Muscle of leg (tissue), 3 donors: ENCODE measurements at regions not wholly inside any gene's neighbourhood (a gene's known extent, or its start where the extent isn't known, plus 50 kb on each side); places are given as distances from the start of the nearest gene placed in this dataset.
"Not testable (repeated sequence)": the region's sequence is repeated elsewhere in the genome, so short reads cannot be mapped to it uniquely, and the experiment has no call there.

Experiments
- DNase-seq: peaks from one replicate; pipeline ENCODE4 v3.0.0; 2013
- H3K27ac ChIP-seq: one replicate; pipeline ENCODE4 v1.5.1; 2013; ENCODE audit warnings: mild to moderate bottlenecking, low read length, control low read depth
- H3K27me3 ChIP-seq: one replicate; pipeline ENCODE4 v1.6.1; 2013; ENCODE audit warnings: low read length; ENCODE audit not compliant: control insufficient read depth, insufficient read depth
- H3K36me3 ChIP-seq: one replicate; pipeline ENCODE4 v1.6.1; 2013; ENCODE audit warnings: low read length; ENCODE audit not compliant: control insufficient read depth, insufficient read depth
- H3K4me1 ChIP-seq: one replicate; pipeline ENCODE4 v1.6.1; 2013; ENCODE audit warnings: low read length; ENCODE audit not compliant: control insufficient read depth, insufficient read depth
- H3K4me3 ChIP-seq: one replicate; pipeline ENCODE4 v1.5.1; 2013; ENCODE audit warnings: low read length, control low read depth
- H3K9me3 ChIP-seq: replicated peaks from 2 replicates; pipeline ENCODE4 v1.6.1; 2013; ENCODE audit warnings: low read depth, low read length; ENCODE audit not compliant: control insufficient read depth
- WGBS: methylation state at CpG from one replicate; pipeline ENCODE4 v1.1.5; 2013; ENCODE audit warnings: missing lambda C conversion rate; ENCODE audit not compliant: insufficient coverage; 5-methylcytosine and 5-hydroxymethylcytosine counted together

- DNase-seq = no peak
- WGBS = 67% methylated on average over 1 of the region's 5 CpGs
- no peak overlapping the region for H3K27ac ChIP-seq
These were observed 406.0 kb upstream of the PIK3R1 start for GRCh38 chr5:67809589-67809988.

GRCh38 chr5:67808340-67808739 is 407.2 kb upstream of the PIK3R1 start:
- no peak for DNase-seq
- H3K27ac ChIP-seq = no peak overlapping the region
- no peak overlapping the region for H3K4me3 ChIP-seq
- H3K27me3 ChIP-seq = no peaks in the 10 kb centered on the region
- no CpG with 5 or more reads among the region's 2 CpGs for WGBS
- no peaks in the 10 kb centered on the region for H3K36me3 ChIP-seq
- H3K4me1 ChIP-seq = peaks cover 2% of the 10 kb centered on the region
- no peaks in the 10 kb centered on the region for H3K9me3 ChIP-seq

More at GRCh38 chr5:67809589-67809988, 406.0 kb upstream of the PIK3R1 start:
- Histone ChIP-seq H3K9me3 (no peaks in the 10 kb centered on the region), H3K27me3 (no peaks in the 10 kb centered on the region), H3K4me3 (no peak overlapping the region), H3K36me3 (no peaks in the 10 kb centered on the region), H3K4me1 (peaks cover 2% of the 10 kb centered on the region)

GRCh38 chr5:67807439-67807888 is 408.1 kb upstream of the PIK3R1 start:
- Histone ChIP-seq H3K36me3 (no peaks in the 10 kb centered on the region), H3K27ac (no peak overlapping the region), H3K27me3 (no peaks in the 10 kb centered on the region), H3K4me3 (no peak overlapping the region), H3K9me3 (no peaks in the 10 kb centered on the region), H3K4me1 (peaks cover 2% of the 10 kb centered on the region)
- WGBS = 100% methylated on average over 1 of the region's 1 CpG
- no peak for DNase-seq

- DNase-seq = no peak
- Histone ChIP-seq H3K4me1 (peaks cover 2% of the 10 kb centered on the region), H3K27ac (no peak overlapping the region), H3K36me3 (no peaks in the 10 kb centered on the region), H3K27me3 (no peaks in the 10 kb centered on the region), H3K9me3 (no peaks in the 10 kb centered on the region), H3K4me3 (no peak overlapping the region)
- WGBS = no CpG with 5 or more reads among the region's 5 CpGs
These were observed 408.7 kb upstream of the PIK3R1 start for GRCh38 chr5:67806654-67807438.

- Histone ChIP-seq H3K9me3 (no peaks in the 10 kb centered on the region), H3K27me3 (no peaks in the 10 kb centered on the region), H3K4me3 (no peak overlapping the region), H3K4me1 (peaks cover 2% of the 10 kb centered on the region), H3K27ac (no peak overlapping the region), H3K36me3 (no peaks in the 10 kb centered on the region)
- WGBS = 95% methylated on average over 4 of the region's 4 CpGs
- DNase-seq = no peak
These were observed 409.7 kb upstream of the PIK3R1 start for GRCh38 chr5:67805666-67806348.

GRCh38 chr5:67802766-67803165 is 412.8 kb upstream of the PIK3R1 start:
- no CpG with 5 or more reads among the region's 2 CpGs for WGBS
- no peak overlapping the region for H3K27ac ChIP-seq
- no peak for DNase-seq
- no peaks in the 10 kb centered on the region for H3K27me3 ChIP-seq
- H3K36me3 ChIP-seq = no peaks in the 10 kb centered on the region
- no peaks in the 10 kb centered on the region for H3K4me1 ChIP-seq
- H3K4me3 ChIP-seq = no peak overlapping the region
- H3K9me3 ChIP-seq = no peaks in the 10 kb centered on the region

GRCh38 chr5:67799732-67800234 is 415.8 kb upstream of the PIK3R1 start:
- Histone ChIP-seq H3K36me3 (no peaks in the 10 kb centered on the region), H3K4me3 (no peak overlapping the region), H3K9me3 (no peaks in the 10 kb centered on the region), H3K27ac (no peak overlapping the region), H3K4me1 (no peaks in the 10 kb centered on the region), H3K27me3 (no peaks in the 10 kb centered on the region)
- 96% methylated on average over 4 of the region's 5 CpGs for WGBS
- no peak for DNase-seq

GRCh38 chr5:67798470-67798869 is 417.1 kb upstream of the PIK3R1 start:
- not testable (repeated sequence) for H3K27me3 ChIP-seq, H3K4me3 ChIP-seq, H3K27ac ChIP-seq, H3K9me3 ChIP-seq, DNase-seq, H3K4me1 ChIP-seq, H3K36me3 ChIP-seq
- no CpG with 5 or more reads among the region's 5 CpGs for WGBS

GRCh38 chr5:67795781-67796477 is 419.6 kb upstream of the PIK3R1 start:
- Histone ChIP-seq H3K4me3 (no peak overlapping the region), H3K27me3 (no peaks in the 10 kb centered on the region), H3K36me3 (no peaks in the 10 kb centered on the region), H3K4me1 (no peaks in the 10 kb centered on the region), H3K9me3 (no peaks in the 10 kb centered on the region), H3K27ac (no peak overlapping the region)
- no peak for DNase-seq
- WGBS = no CpG with 5 or more reads among the region's 5 CpGs

GRCh38 chr5:67793966-67794365 is 421.6 kb upstream of the PIK3R1 start:
- Histone ChIP-seq H3K9me3 (no peaks in the 10 kb centered on the region), H3K27ac (no peak overlapping the region), H3K36me3 (no peaks in the 10 kb centered on the region), H3K27me3 (no peaks in the 10 kb centered on the region), H3K4me1 (no peaks in the 10 kb centered on the region), H3K4me3 (no peak overlapping the region)
- DNase-seq = no peak
- WGBS = no CpG with 5 or more reads among the region's 2 CpGs
